GM12892 (cell line): ENCODE measurements at regions not wholly inside any gene's neighbourhood (a gene's known extent, or its start where the extent isn't known, plus 50 kb on each side); places are given as distances from the start of the nearest gene placed in this dataset.

Experiments used
- POLR2A ChIP-seq: IDR thresholded peaks from 2 replicates; pipeline ENCODE4 v1.6.1; 2011; ENCODE audit warnings: low read depth, low read length, control low read depth
- POLR2AphosphoS5 ChIP-seq: IDR thresholded peaks from 2 replicates; pipeline ENCODE4 v1.6.1; 2011; ENCODE audit warnings: low read depth, low read length, control low read depth
- TAF1 ChIP-seq: IDR thresholded peaks from 2 replicates; pipeline ENCODE4 v1.6.1; 2011; ENCODE audit warnings: low read depth, mild to moderate bottlenecking, control low read depth, low read length, borderline replicate concordance

DNA sequence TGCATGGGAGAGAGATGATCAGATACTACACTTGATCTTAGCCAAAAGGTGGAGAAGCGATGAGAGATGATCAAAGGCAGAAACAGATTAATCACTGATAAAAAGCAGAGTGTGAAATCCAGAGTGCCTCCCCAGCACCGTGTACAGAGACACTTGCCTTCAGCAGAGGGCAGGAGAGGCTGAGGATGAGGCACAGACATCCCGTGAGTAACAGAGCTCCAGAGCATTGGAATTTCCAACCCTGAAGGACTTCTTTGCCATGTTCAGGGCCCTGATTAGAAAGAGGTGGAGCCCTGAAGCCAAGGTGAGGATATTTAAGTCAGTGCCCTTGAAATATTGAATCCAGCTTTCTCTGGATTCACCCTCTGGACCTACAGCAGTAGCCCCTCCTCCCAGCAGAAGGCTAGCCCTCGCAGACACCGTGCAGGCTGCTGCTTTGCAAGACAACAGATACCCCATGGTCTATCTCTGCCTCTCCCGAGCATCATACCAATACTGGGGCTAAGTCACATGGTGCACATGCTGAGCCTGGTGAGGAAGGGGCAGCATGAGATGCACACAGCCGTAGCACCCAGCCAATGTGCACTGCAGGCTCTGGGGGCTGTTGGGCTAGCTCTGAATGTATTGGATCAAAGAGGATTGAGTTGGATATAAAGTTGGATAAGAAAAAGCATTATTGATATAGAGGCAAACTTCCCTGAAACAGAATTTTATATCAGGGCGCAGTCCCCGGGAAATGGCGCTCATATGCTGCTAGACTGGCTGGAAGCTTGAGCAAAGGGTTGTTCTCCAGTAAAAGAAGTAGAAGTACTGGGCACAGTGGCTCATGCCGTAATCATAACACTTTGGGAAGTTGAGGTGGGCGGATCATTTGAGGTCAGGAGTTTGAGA lies 200.3 kb upstream of the B3GAT1 start:
- TF ChIP-seq POLR2A (no peak), POLR2AphosphoS5 (no peak), TAF1 (no peak)
